ENCODE measurements at regions not wholly inside any gene's neighbourhood (a gene's known extent, or its start where the extent isn't known, plus 50 kb on each side); places are given as distances from the start of the nearest gene placed in this dataset.

DNA sequence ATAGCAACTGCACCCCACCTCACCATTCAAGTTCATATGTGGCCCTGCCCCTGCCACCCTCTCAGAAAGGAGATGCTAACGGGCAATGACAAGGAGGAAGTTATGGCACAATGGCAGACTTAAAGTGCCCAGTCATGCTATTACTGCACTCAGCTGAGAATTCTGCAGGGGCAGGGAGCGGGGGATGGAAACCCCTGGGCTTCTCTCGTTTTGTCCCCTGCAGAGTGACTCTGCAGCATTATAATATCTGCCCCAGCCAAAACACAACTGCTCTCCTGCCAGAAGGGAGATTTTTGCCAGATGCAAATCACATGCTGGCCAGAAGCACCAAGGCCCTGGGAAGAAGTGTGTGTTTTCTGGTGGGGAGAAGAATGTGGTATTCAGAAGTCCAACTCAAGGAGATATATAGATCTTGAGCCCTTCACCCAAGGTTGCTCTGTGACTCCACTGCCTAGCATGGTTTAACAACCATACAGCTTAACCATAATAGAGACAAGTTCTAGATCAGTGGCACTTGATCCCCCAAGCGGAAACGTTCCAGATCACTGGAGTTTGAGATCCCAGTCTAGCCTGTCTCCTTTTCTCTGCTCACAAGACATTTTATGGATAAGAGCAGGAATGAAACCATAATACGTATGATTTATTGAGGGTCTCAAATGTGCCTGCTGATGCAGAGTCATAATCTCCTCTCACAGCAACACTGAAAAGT lies 207.0 kb upstream of the MAP3K1 start:
- intact Hi-C loops (cut with DNase I; ENCODE audit: low total_unique reads) (no loop called here), in situ Hi-C loops (cut with MboI; ENCODE audit: low sequenced_read_pairs in 4 of 4) (no loop called here)
- TF ChIP-seq POLR2A (IDR thresholded peaks at IDR 0.05) = no peak
- H3K36me3 ChIP-seq = no peaks in the 10 kb centered on the region
- no peaks in the 10 kb centered on the region for H3K9me3 ChIP-seq
- H3K4me3 ChIP-seq = no peak overlapping the region
- no peak for DNase-seq
- no peaks in the 10 kb centered on the region for H3K27me3 ChIP-seq
- H3K27ac ChIP-seq = no peak overlapping the region
- ATAC-seq = no peak
- no peaks in the 10 kb centered on the region for H3K4me1 ChIP-seq

DNA sequence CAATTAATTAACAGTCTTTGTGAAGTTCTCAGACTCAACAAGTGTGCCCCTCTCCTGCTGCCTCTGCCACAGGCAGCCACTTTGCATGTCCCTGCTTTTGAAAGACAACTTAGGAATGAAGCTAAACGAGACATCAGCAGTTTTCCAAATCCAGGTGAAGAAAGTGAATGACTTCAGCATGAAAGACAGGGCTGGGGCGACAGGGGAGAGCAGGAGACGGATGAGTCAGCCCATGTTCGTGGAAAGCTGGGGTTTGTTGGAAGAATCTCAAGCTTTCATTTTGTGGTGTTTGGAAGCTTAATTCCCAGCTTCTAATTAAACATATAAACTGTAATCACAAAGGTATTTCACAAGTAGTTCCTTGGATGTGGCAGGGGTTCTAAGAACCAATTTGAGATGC lies 207.8 kb upstream of the MAP3K1 start:
- ATAC-seq (no peak), DNase-seq (no peak)
- Histone ChIP-seq H3K4me1 (no peaks in the 10 kb centered on the region), H3K27me3 (no peaks in the 10 kb centered on the region), H3K9me3 (no peaks in the 10 kb centered on the region), H3K27ac (no peak overlapping the region), H3K36me3 (no peaks in the 10 kb centered on the region), H3K4me3 (no peak overlapping the region)
- TF ChIP-seq, protein P1, sequence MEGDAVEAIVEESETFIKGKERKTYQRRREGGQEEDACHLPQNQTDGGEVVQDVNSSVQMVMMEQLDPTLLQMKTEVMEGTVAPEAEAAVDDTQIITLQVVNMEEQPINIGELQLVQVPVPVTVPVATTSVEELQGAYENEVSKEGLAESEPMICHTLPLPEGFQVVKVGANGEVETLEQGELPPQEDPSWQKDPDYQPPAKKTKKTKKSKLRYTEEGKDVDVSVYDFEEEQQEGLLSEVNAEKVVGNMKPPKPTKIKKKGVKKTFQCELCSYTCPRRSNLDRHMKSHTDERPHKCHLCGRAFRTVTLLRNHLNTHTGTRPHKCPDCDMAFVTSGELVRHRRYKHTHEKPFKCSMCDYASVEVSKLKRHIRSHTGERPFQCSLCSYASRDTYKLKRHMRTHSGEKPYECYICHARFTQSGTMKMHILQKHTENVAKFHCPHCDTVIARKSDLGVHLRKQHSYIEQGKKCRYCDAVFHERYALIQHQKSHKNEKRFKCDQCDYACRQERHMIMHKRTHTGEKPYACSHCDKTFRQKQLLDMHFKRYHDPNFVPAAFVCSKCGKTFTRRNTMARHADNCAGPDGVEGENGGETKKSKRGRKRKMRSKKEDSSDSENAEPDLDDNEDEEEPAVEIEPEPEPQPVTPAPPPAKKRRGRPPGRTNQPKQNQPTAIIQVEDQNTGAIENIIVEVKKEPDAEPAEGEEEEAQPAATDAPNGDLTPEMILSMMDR (IDR thresholded peaks at IDR 0.05 in 4 of 5, conservative IDR thresholded peaks at IDR 0.05 in 1 of 5) = no peak
- TF ChIP-seq POLR2A (IDR thresholded peaks at IDR 0.05) = no peak
- in situ Hi-C loops (cut with MboI; ENCODE audit: low sequenced_read_pairs in 4 of 4) (no loop called here), intact Hi-C loops (cut with DNase I; ENCODE audit: low total_unique reads) (no loop called here)

DNA sequence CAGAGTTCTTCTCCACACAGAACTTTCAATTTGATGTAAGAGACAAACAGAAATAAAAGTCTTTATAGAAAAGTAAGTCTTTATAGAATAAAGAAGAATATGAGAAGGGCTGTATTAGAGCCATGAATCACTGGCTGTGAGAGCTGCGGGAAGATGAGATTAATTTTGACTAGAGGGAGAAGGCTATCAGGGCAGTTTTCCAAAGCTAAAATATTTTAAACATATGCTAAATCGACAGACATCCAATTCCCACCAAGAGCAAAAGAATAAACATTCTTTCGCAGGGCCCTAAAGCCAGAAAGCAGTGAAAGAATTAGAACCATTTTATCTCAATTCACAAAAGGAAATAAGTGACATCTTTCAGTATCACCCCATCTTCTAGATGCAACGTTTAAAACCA lies 208.3 kb upstream of the MAP3K1 start:
- ATAC-seq = no peak
- Histone ChIP-seq H3K27ac (no peak overlapping the region), H3K27me3 (no peaks in the 10 kb centered on the region), H3K4me3 (no peak overlapping the region), H3K9me3 (no peaks in the 10 kb centered on the region), H3K4me1 (no peaks in the 10 kb centered on the region), H3K36me3 (no peaks in the 10 kb centered on the region)
- TF ChIP-seq, protein P1 (IDR thresholded peaks at IDR 0.05 in 4 of 5, conservative IDR thresholded peaks at IDR 0.05 in 1 of 5) = no peak
- no peak for TF ChIP-seq POLR2A (IDR thresholded peaks at IDR 0.05)
- DNase-seq = no peak
- intact Hi-C loops (cut with DNase I; ENCODE audit: low total_unique reads) (no loop called here), in situ Hi-C loops (cut with MboI; ENCODE audit: low sequenced_read_pairs in 4 of 4) (no loop called here)

DNA sequence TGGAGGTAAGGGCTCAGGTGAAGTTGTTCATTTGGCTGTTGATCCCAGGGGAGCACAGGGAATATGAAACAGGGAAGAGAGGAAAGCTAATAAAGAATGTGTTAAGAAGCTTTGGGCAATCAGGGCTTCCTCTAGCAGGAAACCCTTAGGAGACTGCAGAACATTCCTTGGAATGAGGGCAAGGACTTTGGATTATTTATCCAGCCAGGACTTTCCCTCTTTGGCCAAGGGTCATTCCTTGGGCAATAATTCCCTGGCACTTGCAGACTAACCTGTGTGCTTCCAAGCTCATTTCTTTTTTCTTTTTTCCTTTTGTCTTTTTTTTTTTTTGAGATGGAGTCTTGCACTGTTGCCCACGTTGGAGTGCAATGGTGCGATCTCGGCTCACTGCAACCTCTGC lies 209.2 kb upstream of the MAP3K1 start:
- intact Hi-C loops (cut with DNase I; ENCODE audit: low total_unique reads) (no loop called here), in situ Hi-C loops (cut with MboI; ENCODE audit: low sequenced_read_pairs in 4 of 4) (no loop called here)
- H3K27me3 ChIP-seq = no peaks in the 10 kb centered on the region
- DNase-seq (no peak), ATAC-seq (no peak)
- no peaks in the 10 kb centered on the region for H3K4me1 ChIP-seq
- H3K4me3 ChIP-seq = no peak overlapping the region
- H3K9me3 ChIP-seq = no peaks in the 10 kb centered on the region
- no peaks in the 10 kb centered on the region for H3K36me3 ChIP-seq
- no peak overlapping the region for H3K27ac ChIP-seq
- no peak for TF ChIP-seq POLR2A (IDR thresholded peaks at IDR 0.05)
- TF ChIP-seq, protein P1 (IDR thresholded peaks at IDR 0.05 in 4 of 5, conservative IDR thresholded peaks at IDR 0.05 in 1 of 5) = no peak

DNA sequence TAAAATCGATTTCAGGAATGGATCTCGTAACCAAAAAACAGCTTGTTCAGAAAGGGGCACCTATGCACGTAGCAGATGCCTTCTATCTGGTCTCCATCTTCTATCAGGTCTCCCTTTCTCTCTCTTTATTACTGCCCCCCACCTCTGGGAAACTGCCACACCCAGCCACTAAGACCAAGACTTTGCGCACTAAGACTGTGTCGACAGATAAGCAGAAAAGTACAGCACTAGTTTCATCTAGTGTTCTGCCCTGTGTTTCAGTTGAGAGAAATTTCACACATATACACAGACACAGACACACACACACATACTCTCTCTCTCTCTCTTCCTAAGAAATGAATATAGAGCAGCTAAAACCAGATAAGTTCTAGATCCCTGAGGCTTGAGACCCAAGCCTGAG lies 210.1 kb upstream of the MAP3K1 start:
- no peaks in the 10 kb centered on the region for H3K36me3 ChIP-seq
- in situ Hi-C loops (cut with MboI; ENCODE audit: low sequenced_read_pairs in 4 of 4) = no loop called here
- intact Hi-C loops (cut with DNase I; ENCODE audit: low total_unique reads) = no loop called here
- DNase-seq (no peak), ATAC-seq (no peak)
- no peaks in the 10 kb centered on the region for H3K4me1 ChIP-seq
- no peak overlapping the region for H3K27ac ChIP-seq
- no peak for TF ChIP-seq POLR2A (IDR thresholded peaks at IDR 0.05)
- TF ChIP-seq, protein P1 (IDR thresholded peaks at IDR 0.05 in 4 of 5, conservative IDR thresholded peaks at IDR 0.05 in 1 of 5) = no peak
- H3K4me3 ChIP-seq = no peak overlapping the region
- no peaks in the 10 kb centered on the region for H3K9me3 ChIP-seq
- H3K27me3 ChIP-seq = no peaks in the 10 kb centered on the region

Data from gastrocnemius medialis (tissue), 4 donors.